HepG2 (cell line): ENCODE measurements at regions not wholly inside any gene's neighbourhood (a gene's known extent, or its start where the extent isn't known, plus 50 kb on each side); places are given as distances from the start of the nearest gene placed in this dataset.

Experiments used
- ATAC-seq: fragments of 200-7000 bp; cut with Tn5 transposase; 3 replicates; pipeline ENCODE4 v1.9.1; 2020; ENCODE audit warnings: mild to moderate bottlenecking, moderate library complexity
- BruUV-seq: library from RNA; stranded (reverse); fragments of 400-500 nt; replicated peaks from 2 replicates; lab custom pipeline; 2021; lab: Mats Ljungman, UMichigan
- CTCF ChIA-PET: fragments of 300-600 bp; formaldehyde crosslinking; extraction: SDS; loops from one replicate; lab custom pipeline; 2021; ENCODE audit warnings: low total read pairs, inconsistent platforms, low intra/inter-chr PET ratio; lab: Yijun Ruan, JAX
- POLR2A ChIA-PET: fragments of 350-600 bp; sonication (Branson Sonifier 250); formaldehyde crosslinking; loops from one replicate; lab custom pipeline; 2020; ENCODE audit warnings: antibody characterized with exemption, inconsistent platforms; lab: Yijun Ruan, JAX
- DNase-seq: peaks from one replicate; pipeline ENCODE4 v3.0.0-alpha.2; 2015; ENCODE audit warnings: low spot score
- FAIRE-seq: peaks from 3 replicates; lab custom pipeline; 2011; peaks lifted over from hg19 to GRCh38; lab: Jason Lieb, UNC
- H2AFZ ChIP-seq: one replicate; pipeline ENCODE4 v1.6.1; 2011; ENCODE audit warnings: low read length, inconsistent platforms
- H3K27ac ChIP-seq: fragments of 300-600 bp; 3 replicates; pipeline ENCODE4 v1.8.0; 2011; ENCODE audit warnings: mixed run types, mild to moderate bottlenecking, mixed read lengths, low read length, inconsistent platforms; ENCODE audit not compliant: insufficient read depth; ENCODE audit errors: extremely low read length
- H3K27me3 ChIP-seq, 2 experiments: fragments of 200-600 bp in 1 of 2; 2 replicates in 1 of 2; 3 replicates in 1 of 2; pipeline versions ENCODE4 v1.6.0 to v1.8.0; 2011; ENCODE audit warnings: low read length in 2 of 2, mild to moderate bottlenecking in 2 of 2, moderate library complexity in 2 of 2, inconsistent platforms in 1 of 2; ENCODE audit not compliant: insufficient read depth in 2 of 2, control insufficient read depth in 1 of 2
- H3K36me3 ChIP-seq, 2 experiments: fragments of 200-600 bp in 1 of 2; replicated peaks in 1 of 2; 2 replicates in 1 of 2; 3 replicates in 1 of 2; pipeline versions ENCODE4 v1.5.1 to v1.8.0; 2011; ENCODE audit warnings: low read length in 2 of 2, inconsistent platforms in 1 of 2; ENCODE audit not compliant: insufficient read depth in 2 of 2, control insufficient read depth in 1 of 2
- H3K4me1 ChIP-seq: 2 replicates; pipeline ENCODE4 v1.5.1; 2012; ENCODE audit warnings: low read length, inconsistent platforms; ENCODE audit not compliant: insufficient read depth
- H3K4me2 ChIP-seq: 2 replicates; pipeline ENCODE4 v1.6.0; 2011; ENCODE audit warnings: low read depth, low read length, inconsistent platforms
- H3K4me3 ChIP-seq, 3 experiments: fragments of 200-600 bp in 1 of 3; sonication (generic), shearing (Covaris generic) in 1 of 3; replicated peaks in 1 of 3; 2 replicates each; pipeline ENCODE4 v1.5.1; 2011 to 2016; ENCODE audit warnings: low read length in 3 of 3, inconsistent platforms in 2 of 3, low read depth in 2 of 3, mild to moderate bottlenecking in 2 of 3, control low read depth in 1 of 3, mixed read lengths in 1 of 3; ENCODE audit not compliant: insufficient read depth in 1 of 3
- H3K79me2 ChIP-seq: one replicate; pipeline ENCODE4 v1.6.1; 2011; ENCODE audit warnings: low read length, inconsistent platforms; ENCODE audit not compliant: insufficient read depth
- H3K9ac ChIP-seq: 2 replicates; pipeline ENCODE4 v1.6.0; 2011; ENCODE audit warnings: mild to moderate bottlenecking, low read depth, low read length, inconsistent platforms; ENCODE audit not compliant: insufficient read depth
- H3K9me3 ChIP-seq: 2 replicates; pipeline ENCODE4 v1.5.1; 2012; ENCODE audit warnings: mild to moderate bottlenecking, low read length
- H4K20me1 ChIP-seq: 2 replicates; pipeline ENCODE4 v1.6.0; 2011; ENCODE audit warnings: inconsistent platforms, mild to moderate bottlenecking, low read length, moderate library complexity; ENCODE audit not compliant: insufficient read depth
- NFAT5 ChIP-seq: sonication (generic); formaldehyde crosslinking; IDR thresholded peaks from 2 replicates; pipeline ENCODE4 v1.4.0; 2020; ENCODE audit warnings: missing genetic modification reagents
- PCBP2 ChIP-seq: fragments of 200-400 bp; formaldehyde crosslinking; optimal IDR thresholded peaks from 2 replicates; pipeline ENCODE3; 2018; ENCODE audit warnings: low read length, low read depth; ENCODE audit not compliant: poor library complexity, severe bottlenecking
- POLR2AphosphoS5 ChIP-seq: IDR thresholded peaks from 2 replicates; pipeline ENCODE4 v1.6.1; 2012; ENCODE audit warnings: low read depth, low read length
- ZFYVE20 ChIP-seq: sonication (generic); formaldehyde crosslinking; IDR thresholded peaks from 2 replicates; pipeline ENCODE4 v1.8.0; 2023; ENCODE audit warnings: low read depth, mild to moderate bottlenecking, moderate library complexity, missing genetic modification reagents, borderline replicate concordance
- ZSCAN31 ChIP-seq: sonication (generic); formaldehyde crosslinking; IDR thresholded peaks from 2 replicates; pipeline ENCODE4 v1.5.0; 2020; ENCODE audit warnings: low read depth, mild to moderate bottlenecking, missing genetic modification reagents
- WGBS: methylation state at CpG from one replicate; pipeline ENCODE4 v1.1.6; 2017; ENCODE audit warnings: low lambda C conversion rate; 5-methylcytosine and 5-hydroxymethylcytosine counted together
- in situ Hi-C: cut with HindIII; loops from 2 replicates; pipeline ENCODE4 v1.10.0; 2017; ENCODE audit warnings: low pct_unique_long_range_greater_than_20kb; ENCODE audit not compliant: extremely low pct_ligation_motif_present
- intact Hi-C: fragments of 100-400 bp; cut with micrococcal nuclease; formaldehyde crosslinking; loops from one replicate; pipeline ENCODE4 v1.10.0; 2022; ENCODE audit not compliant: unreplicated experiment

- in situ Hi-C loops (no loop called here), intact Hi-C loops (no loop called here)
- DNase-seq (no peak), FAIRE-seq (no peak), ATAC-seq (no peak)
- Histone ChIP-seq H2AFZ (no peak overlapping the region), H3K36me3 (no peaks in the 10 kb centered on the region), H3K4me2 (no peak overlapping the region), H4K20me1 (no peaks in the 10 kb centered on the region), H3K27me3 (no peaks in the 10 kb centered on the region), H3K9ac (no peak overlapping the region), H3K27ac (no peak overlapping the region), H3K9me3 (no peaks in the 10 kb centered on the region), H3K4me1 (no peaks in the 10 kb centered on the region), H3K4me3 (no peak overlapping the region), H3K79me2 (no peaks in the 10 kb centered on the region)
- TF ChIP-seq POLR2AphosphoS5, result no peak
- ChIA-PET POLR2A (no interaction called here), CTCF (no interaction called here)
- BruUV-seq, result no TSS peak
- WGBS, result 44% methylated on average over 2 of the region's 4 CpGs
These were observed 333.5 kb downstream of the PCDH18 start for GRCh38 chr4:137198791-137199190.

GRCh38 chr4:137194670-137195069 lies 337.6 kb downstream of the PCDH18 start:
- Histone ChIP-seq H3K4me2 (no peak overlapping the region), H2AFZ (no peak overlapping the region), H3K27ac (no peak overlapping the region), H3K4me1 (no peaks in the 10 kb centered on the region), H3K9ac (no peak overlapping the region), H3K27me3 (no peaks in the 10 kb centered on the region), H4K20me1 (no peaks in the 10 kb centered on the region), H3K36me3 (no peaks in the 10 kb centered on the region), H3K79me2 (no peaks in the 10 kb centered on the region), H3K4me3 (no peak overlapping the region), H3K9me3 (no peaks in the 10 kb centered on the region; the same call in 1 of the 2 replicates)
- BruUV-seq, result no TSS peak
- TF ChIP-seq PCBP2 (no peak), ZSCAN31 (no peak), NFAT5 (CRISPR knock-in tag) (no peak), ZFYVE20 (CRISPR knock-in tag) (no peak)
- in situ Hi-C loops (no loop called here), intact Hi-C loops (no loop called here)
- WGBS, result 4% methylated on average over 1 of the region's 1 CpG
- ChIA-PET CTCF (no interaction called here), POLR2A (no interaction called here)
- no peak for ATAC-seq
- no peak for DNase-seq
- FAIRE-seq, result no peak
